PFSK-1 (cell line): ENCODE measurements at regions not wholly inside any gene's neighbourhood (a gene's known extent, or its start where the extent isn't known, plus 50 kb on each side); places are given as distances from the start of the nearest gene placed in this dataset.

Experiments
- TAF1 ChIP-seq: IDR thresholded peaks from 2 replicates; pipeline ENCODE4 v1.6.1; 2012; ENCODE audit warnings: low read length, control low read depth, borderline replicate concordance; ENCODE audit not compliant: insufficient read depth
- TF ChIP-seq, protein P1 (sequence below), 2 experiments: IDR thresholded peaks; 2 replicates each; pipeline versions ENCODE4 v1.6.1 to v1.8.0; 2011 to 2012; ENCODE audit warnings: low read depth in 2 of 2, low read length in 2 of 2, control low read depth in 1 of 2, inconsistent platforms in 1 of 2, mild to moderate bottlenecking in 1 of 2, moderate library complexity in 1 of 2; ENCODE audit not compliant: insufficient read depth in 1 of 2

DNA sequence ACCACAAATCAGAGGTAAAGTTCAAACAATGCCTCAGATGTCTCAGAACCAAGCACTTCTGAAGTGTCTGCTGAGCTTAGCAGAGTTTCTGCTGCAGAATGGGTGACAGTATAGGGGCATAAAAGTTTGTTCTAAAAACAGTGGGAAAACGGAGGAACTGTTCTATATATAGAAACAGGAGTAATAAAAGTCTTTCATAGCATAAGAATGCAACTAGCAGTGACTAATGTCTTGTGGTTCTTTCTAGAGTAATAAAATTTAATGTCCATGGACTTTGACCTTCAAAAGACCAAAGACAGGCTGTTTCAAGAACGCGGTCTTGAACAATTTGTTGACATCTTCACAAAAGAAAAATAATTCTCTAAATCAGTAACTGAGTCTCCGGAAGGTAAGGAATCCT lies 107.5 kb upstream of the FAR2 start:
- no peak for TF ChIP-seq TAF1
- TF ChIP-seq, protein P1, sequence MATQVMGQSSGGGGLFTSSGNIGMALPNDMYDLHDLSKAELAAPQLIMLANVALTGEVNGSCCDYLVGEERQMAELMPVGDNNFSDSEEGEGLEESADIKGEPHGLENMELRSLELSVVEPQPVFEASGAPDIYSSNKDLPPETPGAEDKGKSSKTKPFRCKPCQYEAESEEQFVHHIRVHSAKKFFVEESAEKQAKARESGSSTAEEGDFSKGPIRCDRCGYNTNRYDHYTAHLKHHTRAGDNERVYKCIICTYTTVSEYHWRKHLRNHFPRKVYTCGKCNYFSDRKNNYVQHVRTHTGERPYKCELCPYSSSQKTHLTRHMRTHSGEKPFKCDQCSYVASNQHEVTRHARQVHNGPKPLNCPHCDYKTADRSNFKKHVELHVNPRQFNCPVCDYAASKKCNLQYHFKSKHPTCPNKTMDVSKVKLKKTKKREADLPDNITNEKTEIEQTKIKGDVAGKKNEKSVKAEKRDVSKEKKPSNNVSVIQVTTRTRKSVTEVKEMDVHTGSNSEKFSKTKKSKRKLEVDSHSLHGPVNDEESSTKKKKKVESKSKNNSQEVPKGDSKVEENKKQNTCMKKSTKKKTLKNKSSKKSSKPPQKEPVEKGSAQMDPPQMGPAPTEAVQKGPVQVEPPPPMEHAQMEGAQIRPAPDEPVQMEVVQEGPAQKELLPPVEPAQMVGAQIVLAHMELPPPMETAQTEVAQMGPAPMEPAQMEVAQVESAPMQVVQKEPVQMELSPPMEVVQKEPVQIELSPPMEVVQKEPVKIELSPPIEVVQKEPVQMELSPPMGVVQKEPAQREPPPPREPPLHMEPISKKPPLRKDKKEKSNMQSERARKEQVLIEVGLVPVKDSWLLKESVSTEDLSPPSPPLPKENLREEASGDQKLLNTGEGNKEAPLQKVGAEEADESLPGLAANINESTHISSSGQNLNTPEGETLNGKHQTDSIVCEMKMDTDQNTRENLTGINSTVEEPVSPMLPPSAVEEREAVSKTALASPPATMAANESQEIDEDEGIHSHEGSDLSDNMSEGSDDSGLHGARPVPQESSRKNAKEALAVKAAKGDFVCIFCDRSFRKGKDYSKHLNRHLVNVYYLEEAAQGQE (IDR thresholded peaks at IDR 0.05; ENCODE audit: insufficient read depth in 1 of 2, low read depth in 2 of 2, low read length in 2 of 2), result no peak
